Calu3 (cell line): ENCODE measurements at regions not wholly inside any gene's neighbourhood (a gene's known extent, or its start where the extent isn't known, plus 50 kb on each side); places are given as distances from the start of the nearest gene placed in this dataset.
"Not testable (repeated sequence)": the region's sequence is repeated elsewhere in the genome, so short reads cannot be mapped to it uniquely, and the experiment has no call there.

Experiments used
- BruUV-seq: library from RNA; stranded (reverse); fragments of 400-500 nt; replicated peaks from 2 replicates; lab custom pipeline; 2021; lab: Mats Ljungman, UMichigan
- CTCF ChIA-PET: fragments of 300-600 bp; sonication (Branson Sonifier 250); formaldehyde crosslinking; loops from one replicate; lab custom pipeline; 2022; ENCODE audit warnings: antibody characterized with exemption; lab: Charles Lee
- DNase-seq: peaks from one replicate; pipeline ENCODE4 v3.0.0; 2022
- H3K27ac Mint-ChIP-seq: one replicate; pipeline ENCODE4 v1.8.0; 2022; ENCODE audit warnings: mixed read lengths; ENCODE audit not compliant: unreplicated experiment
- H3K27me3 Mint-ChIP-seq: one replicate; pipeline ENCODE4 v1.8.0; 2022; ENCODE audit warnings: mixed read lengths; ENCODE audit not compliant: unreplicated experiment
- H3K36me3 Mint-ChIP-seq: one replicate; pipeline ENCODE4 v1.8.0; 2022; ENCODE audit warnings: mild to moderate bottlenecking, moderate library complexity, mixed read lengths; ENCODE audit not compliant: insufficient read depth, unreplicated experiment
- H3K4me1 Mint-ChIP-seq: one replicate; pipeline ENCODE4 v1.8.0; 2022; ENCODE audit warnings: mild to moderate bottlenecking, low read depth, mixed read lengths; ENCODE audit not compliant: unreplicated experiment
- H3K4me3 Mint-ChIP-seq: one replicate; pipeline ENCODE4 v1.8.0; 2022; ENCODE audit warnings: mild to moderate bottlenecking, low read depth, moderate library complexity, mixed read lengths; ENCODE audit not compliant: unreplicated experiment
- H3K9me3 Mint-ChIP-seq: one replicate; pipeline ENCODE4 v1.8.0; 2022; ENCODE audit warnings: low read depth, mixed read lengths; ENCODE audit not compliant: unreplicated experiment
- CTCF ChIP-seq: fragments of 200-600 bp; IDR thresholded peaks from one replicate; pipeline ENCODE4 v1.8.0; 2022; ENCODE audit warnings: antibody characterized with exemption; ENCODE audit not compliant: unreplicated experiment
- intact Hi-C: fragments of 100-400 bp; cut with micrococcal nuclease; formaldehyde crosslinking; loops from one replicate; pipeline ENCODE4 v1.10.0; 2022; ENCODE audit not compliant: unreplicated experiment

- intact Hi-C loops, H3K27ac Mint-ChIP-seq, DNase-seq, CTCF ChIA-PET, BruUV-seq, H3K36me3 Mint-ChIP-seq, H3K27me3 Mint-ChIP-seq, H3K9me3 Mint-ChIP-seq, H3K4me3 Mint-ChIP-seq, H3K4me1 Mint-ChIP-seq: not testable (repeated sequence)
Measured at GRCh38 chr20:26373066-26373465, 676.4 kb upstream of the ZNF337 start.

- Mint-ChIP-seq H3K27ac (no peak overlapping the region), H3K4me1 (no peaks in the 10 kb centered on the region), H3K27me3 (no peaks in the 10 kb centered on the region), H3K36me3 (no peaks in the 10 kb centered on the region), H3K4me3 (no peak overlapping the region), H3K9me3 (no peaks in the 10 kb centered on the region)
- no peak for DNase-seq
- no TSS peak for BruUV-seq
- TF ChIP-seq CTCF: no peak
- intact Hi-C loops: no loop called here
- CTCF ChIA-PET: no interaction called here
Measured at GRCh38 chr20:26354511-26354910, 657.9 kb upstream of the ZNF337 start.

GRCh38 chr20:26347396-26347795, 650.7 kb upstream of the ZNF337 start:
- H3K9me3 Mint-ChIP-seq: no peaks in the 10 kb centered on the region
- CTCF ChIA-PET: no interaction called here
- no peak overlapping the region for H3K4me3 Mint-ChIP-seq
- no peak for TF ChIP-seq CTCF
- no peak overlapping the region for H3K27ac Mint-ChIP-seq
- H3K27me3 Mint-ChIP-seq: no peaks in the 10 kb centered on the region
- no peaks in the 10 kb centered on the region for H3K4me1 Mint-ChIP-seq
- DNase-seq: no peak
- intact Hi-C loops: no loop called here
- no peaks in the 10 kb centered on the region for H3K36me3 Mint-ChIP-seq
- BruUV-seq: no TSS peak

GRCh38 chr20:26340460-26341065, 643.9 kb upstream of the ZNF337 start:
- H3K27ac Mint-ChIP-seq, BruUV-seq, H3K36me3 Mint-ChIP-seq, DNase-seq, H3K9me3 Mint-ChIP-seq, H3K27me3 Mint-ChIP-seq, H3K4me1 Mint-ChIP-seq, CTCF ChIA-PET, intact Hi-C loops, H3K4me3 Mint-ChIP-seq: not testable (repeated sequence)

GRCh38 chr20:26324177-26324576, 627.5 kb upstream of the ZNF337 start:
- H3K4me1 Mint-ChIP-seq: no peaks in the 10 kb centered on the region
- BruUV-seq: no TSS peak
- H3K27ac Mint-ChIP-seq: no peak overlapping the region
- H3K36me3 Mint-ChIP-seq: no peaks in the 10 kb centered on the region
- intact Hi-C loops: no loop called here
- TF ChIP-seq CTCF: no peak
- no peaks in the 10 kb centered on the region for H3K27me3 Mint-ChIP-seq
- CTCF ChIA-PET: no interaction called here
- no peaks in the 10 kb centered on the region for H3K9me3 Mint-ChIP-seq
- H3K4me3 Mint-ChIP-seq: no peak overlapping the region
- DNase-seq: no peak
